GM19452 (cell line): ENCODE measurements at regions not wholly inside any gene's neighbourhood (a gene's known extent, or its start where the extent isn't known, plus 50 kb on each side); places are given as distances from the start of the nearest gene placed in this dataset.

Source experiments
- ATAC-seq: cut with Tn5 transposase; IDR thresholded peaks from one replicate; pipeline ENCODE4 v1.9.1; 2021; ENCODE audit not compliant: unreplicated experiment

GRCh38 chr6:37105148-37106050 lies 64.6 kb upstream of the PIM1 start:
- ATAC-seq, result no peak

GRCh38 chr6:37106051-37106363 lies 63.9 kb upstream of the PIM1 start:
- no peak for ATAC-seq

GRCh38 chr6:37106554-37106953 lies 63.4 kb upstream of the PIM1 start:
- ATAC-seq, result no peak

- ATAC-seq, result no peak
Measured at GRCh38 chr6:37106982-37107491, 62.9 kb upstream of the PIM1 start.

- ATAC-seq, result no peak
Measured at GRCh38 chr6:37109714-37110499, 60.0 kb upstream of the PIM1 start.

GRCh38 chr6:37110500-37111461 lies 59.2 kb upstream of the PIM1 start:
- no peak for ATAC-seq

GRCh38 chr6:37113976-37114375 lies 56.0 kb upstream of the PIM1 start:
- no peak for ATAC-seq

GRCh38 chr6:37114612-37115011 lies 55.3 kb upstream of the PIM1 start:
- ATAC-seq, result no peak

GRCh38 chr6:37115236-37115895 lies 54.6 kb upstream of the PIM1 start:
- no peak for ATAC-seq

GRCh38 chr6:37116326-37116725 lies 53.6 kb upstream of the PIM1 start:
- ATAC-seq, result no peak

DNA sequence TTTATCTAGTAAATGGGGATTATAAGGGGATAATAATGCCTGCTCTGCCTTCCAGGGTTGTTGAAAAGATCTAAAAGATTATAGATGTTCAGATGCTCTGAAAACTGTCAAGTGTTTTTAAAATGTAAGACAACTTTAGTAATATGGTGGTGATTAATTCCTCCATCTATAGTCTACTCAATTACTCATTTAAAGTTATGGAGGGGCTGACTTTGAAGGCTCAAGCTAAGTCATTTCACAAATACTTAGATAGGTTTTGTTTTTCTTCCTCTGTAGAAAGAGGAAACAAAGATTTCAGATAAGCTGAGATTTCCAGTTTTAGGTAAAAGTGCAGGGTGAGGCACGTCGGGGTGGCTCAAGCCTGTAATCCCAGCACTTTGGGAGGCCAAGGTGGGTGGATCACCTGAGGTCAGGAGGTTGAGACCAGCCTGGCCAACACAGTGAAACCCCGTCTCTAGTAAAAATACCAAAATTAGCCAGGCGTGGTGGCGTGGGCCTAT lies 50.5 kb upstream of the PIM1 start:
- no peak for ATAC-seq
